GM20000 (cell line): ENCODE measurements at regions not wholly inside any gene's neighbourhood (a gene's known extent, or its start where the extent isn't known, plus 50 kb on each side); places are given as distances from the start of the nearest gene placed in this dataset.
"Not testable (repeated sequence)": the region's sequence is repeated elsewhere in the genome, so short reads cannot be mapped to it uniquely, and the experiment has no call there.

Experiments used
- DNase-seq: peaks from one replicate; pipeline ENCODE4 v3.0.0; 2012; ENCODE audit warnings: low spot score
- TF ChIP-seq, protein P1 (sequence below): IDR thresholded peaks from 2 replicates; pipeline ENCODE4 v1.5.1; 2012; ENCODE audit warnings: mild to moderate bottlenecking, control low read depth; ENCODE audit errors: extremely low read depth, missing control alignments

GRCh38 chr3:188019727-188020126 is 134.2 kb upstream of the LPP start:
- DNase-seq: no peak

GRCh38 chr3:188021041-188021440 is 132.9 kb upstream of the LPP start:
- DNase-seq: no peak
- TF ChIP-seq, protein P1, sequence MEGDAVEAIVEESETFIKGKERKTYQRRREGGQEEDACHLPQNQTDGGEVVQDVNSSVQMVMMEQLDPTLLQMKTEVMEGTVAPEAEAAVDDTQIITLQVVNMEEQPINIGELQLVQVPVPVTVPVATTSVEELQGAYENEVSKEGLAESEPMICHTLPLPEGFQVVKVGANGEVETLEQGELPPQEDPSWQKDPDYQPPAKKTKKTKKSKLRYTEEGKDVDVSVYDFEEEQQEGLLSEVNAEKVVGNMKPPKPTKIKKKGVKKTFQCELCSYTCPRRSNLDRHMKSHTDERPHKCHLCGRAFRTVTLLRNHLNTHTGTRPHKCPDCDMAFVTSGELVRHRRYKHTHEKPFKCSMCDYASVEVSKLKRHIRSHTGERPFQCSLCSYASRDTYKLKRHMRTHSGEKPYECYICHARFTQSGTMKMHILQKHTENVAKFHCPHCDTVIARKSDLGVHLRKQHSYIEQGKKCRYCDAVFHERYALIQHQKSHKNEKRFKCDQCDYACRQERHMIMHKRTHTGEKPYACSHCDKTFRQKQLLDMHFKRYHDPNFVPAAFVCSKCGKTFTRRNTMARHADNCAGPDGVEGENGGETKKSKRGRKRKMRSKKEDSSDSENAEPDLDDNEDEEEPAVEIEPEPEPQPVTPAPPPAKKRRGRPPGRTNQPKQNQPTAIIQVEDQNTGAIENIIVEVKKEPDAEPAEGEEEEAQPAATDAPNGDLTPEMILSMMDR: no peak

More at GRCh38 chr3:188019727-188020126, 134.2 kb upstream of the LPP start:
- TF ChIP-seq, protein P1: no peak

GRCh38 chr3:188021502-188022040 is 132.4 kb upstream of the LPP start:
- TF ChIP-seq, protein P1: no peak
- DNase-seq: no peak

GRCh38 chr3:188022902-188023301 is 131.1 kb upstream of the LPP start:
- not testable (repeated sequence) for DNase-seq

GRCh38 chr3:188025555-188025954 is 128.4 kb upstream of the LPP start:
- TF ChIP-seq, protein P1: no peak
- no peak for DNase-seq

DNA sequence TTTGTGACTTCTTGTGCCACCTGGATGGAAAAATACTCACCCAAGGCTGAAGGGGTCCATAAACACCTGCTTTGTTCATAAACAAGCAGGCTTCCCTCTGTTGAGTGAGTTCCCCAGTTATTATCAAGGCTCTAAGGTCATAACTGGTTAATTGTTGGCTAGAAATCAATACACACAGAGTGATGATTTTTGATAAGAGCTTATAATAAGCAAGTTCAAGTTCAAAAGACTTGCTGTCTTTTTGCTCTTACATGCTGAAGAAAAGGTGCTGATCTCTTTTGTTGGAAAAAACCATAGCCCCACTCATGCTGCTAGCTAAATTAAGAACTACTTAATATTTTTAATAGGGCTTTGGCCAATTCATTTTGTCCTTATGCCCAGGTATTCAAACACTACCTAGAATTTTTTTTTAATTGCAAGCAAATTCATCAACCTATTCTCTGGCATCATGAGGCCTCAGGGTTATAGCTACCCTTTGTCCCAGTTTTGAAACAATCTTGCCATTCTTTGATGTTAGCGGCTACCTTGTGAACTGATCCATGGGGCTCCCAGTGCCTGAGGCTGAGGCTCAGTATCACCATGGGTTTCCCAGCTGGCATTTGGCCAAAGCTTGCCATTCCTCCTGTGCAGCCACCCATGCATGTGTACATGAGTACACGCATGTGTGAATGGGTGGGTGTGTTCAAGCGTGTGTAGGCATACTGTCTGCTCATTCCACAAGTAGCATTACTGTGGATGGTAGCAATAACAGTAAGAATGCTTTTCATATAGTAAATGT is 127.6 kb upstream of the LPP start:
- DNase-seq: no peak
- TF ChIP-seq, protein P1: no peak

GRCh38 chr3:188031121-188031520 is 122.8 kb upstream of the LPP start:
- TF ChIP-seq, protein P1: no peak
- DNase-seq: no peak

GRCh38 chr3:188034989-188035388 is 119.0 kb upstream of the LPP start:
- no peak for DNase-seq
- TF ChIP-seq, protein P1: no peak
